ENCODE measurements at regions not wholly inside any gene's neighbourhood (a gene's known extent, or its start where the extent isn't known, plus 50 kb on each side); places are given as distances from the start of the nearest gene placed in this dataset.

GRCh38 chr2:7997279-7997678 is 684.6 kb upstream of the ID2 start:
- TF ChIP-seq CTCF (IDR thresholded peaks at IDR 0.05) = no peak
- peaks cover 0 to 6% of the 10 kb centered on the region in 2 donors for H3K4me1 ChIP-seq
- no peak overlapping the region for H3K4me3 ChIP-seq
- H3K27me3 ChIP-seq = no peaks in the 10 kb centered on the region
- no peak for DNase-seq (ENCODE audit: low spot score)
- no peaks in the 10 kb centered on the region for H3K36me3 ChIP-seq
- no peak overlapping the region for H3K27ac ChIP-seq
- no peaks in the 10 kb centered on the region for H3K9me3 ChIP-seq

GRCh38 chr2:7999683-8000476 is 682.0 kb upstream of the ID2 start:
- no peak for DNase-seq (ENCODE audit: low spot score)
- Histone ChIP-seq H3K27ac (no peak overlapping the region), H3K4me3 (no peak overlapping the region), H3K27me3 (no peaks in the 10 kb centered on the region), H3K36me3 (no peaks in the 10 kb centered on the region), H3K4me1 (peaks cover 0 to 23% of the 10 kb centered on the region in 2 donors), H3K9me3 (no peaks in the 10 kb centered on the region)
- no peak for TF ChIP-seq CTCF (IDR thresholded peaks at IDR 0.05)

- H3K36me3 ChIP-seq = no peaks in the 10 kb centered on the region
- H3K9me3 ChIP-seq = no peaks in the 10 kb centered on the region
- no peak overlapping the region for H3K4me3 ChIP-seq
- no peaks in the 10 kb centered on the region for H3K27me3 ChIP-seq
- no peak for DNase-seq (ENCODE audit: low spot score)
- peaks cover 0 to 23% of the 10 kb centered on the region in 2 donors for H3K4me1 ChIP-seq
- no peak overlapping the region for H3K27ac ChIP-seq
- peak in 1 of 2 donors; percentile 28 for TF ChIP-seq CTCF (IDR thresholded peaks at IDR 0.05)
These were observed 681.0 kb upstream of the ID2 start for GRCh38 chr2:8000870-8001269.

GRCh38 chr2:8002765-8003393 is 679.0 kb upstream of the ID2 start:
- Histone ChIP-seq H3K27ac (peak overlapping the region; percentile 73 to 92), H3K27me3 (no peaks in the 10 kb centered on the region), H3K9me3 (no peaks in the 10 kb centered on the region), H3K4me3 (no peak overlapping the region), H3K36me3 (no peaks in the 10 kb centered on the region), H3K4me1 (peaks cover 0 to 23% of the 10 kb centered on the region in 2 donors)
- DNase-seq (ENCODE audit: low spot score) = no peak
- TF ChIP-seq CTCF (IDR thresholded peaks at IDR 0.05) = no peak

- Histone ChIP-seq H3K4me1 (peaks cover 0 to 23% of the 10 kb centered on the region in 2 donors), H3K4me3 (no peak overlapping the region), H3K36me3 (no peaks in the 10 kb centered on the region), H3K9me3 (no peaks in the 10 kb centered on the region), H3K27me3 (no peaks in the 10 kb centered on the region), H3K27ac (peak overlapping the region; percentile 73 to 92)
- DNase-seq (ENCODE audit: low spot score) = peak; percentile 87
- no peak for TF ChIP-seq CTCF (IDR thresholded peaks at IDR 0.05)
These were observed 678.3 kb upstream of the ID2 start for GRCh38 chr2:8003462-8004075.

All from right atrium auricular region (tissue), 2 donors.